Heart left ventricle (tissue), 13 donors: ENCODE measurements at regions not wholly inside any gene's neighbourhood (a gene's known extent, or its start where the extent isn't known, plus 50 kb on each side); places are given as distances from the start of the nearest gene placed in this dataset.

Source experiments
- POLR2A ChIP-seq, 2 donors: fragments of 450-650 bp; IDR thresholded peaks; one replicate each; pipeline ENCODE4 v1.6.1; 2017; ENCODE audit warnings: antibody characterized with exemption in 2 of 2, mild to moderate bottlenecking in 2 of 2, moderate library complexity in 2 of 2
- TF ChIP-seq, protein P1 (sequence below), 12 donors: fragments of 200-600 bp; sonication (generic) in 4 of 12; IDR thresholded peaks; one replicate each; pipeline versions ENCODE4 v1.5.0 to v1.8.0; 2018 to 2022; ENCODE audit warnings: antibody characterized with exemption in 12 of 12, mild to moderate bottlenecking in 5 of 12
- donor health status: ischemic (EF 13 %, LVEDD 7.1; RV severe dilation, severe dysfunction).
- donor health status: DM: no; HTN: yes; CAD: no.
- donor health status: DM: no; HTN: no; CAD: no.
- donor health status: ischemic (EF 25% LVEDD 6.9; RV normal size, moderate dysfunction).
- donor health status: ischemic (EF 25% LVEDD 5.7; RV mildly dilated, moderate dysfunction).
- donor health status: ischemic (EF 35%, LVEDD 5.7; RV mildly dilated, moderate dysfunction).
- donor health status: nonischemic (EF 11% LVEDD 7.7; RV severe dilation, severe dysfunction).
- donor health status: DM: yes; HTN: yes; CAD: no.
- donor health status: PGD.
- donor health status: ischemic (EF 29% LVEDD 5.4; RV normal size, mild dysfunction).
- donor health status: nonischemic (EF 23%, LVEDD 6.1; RV moderate dilation, normal function).

DNA sequence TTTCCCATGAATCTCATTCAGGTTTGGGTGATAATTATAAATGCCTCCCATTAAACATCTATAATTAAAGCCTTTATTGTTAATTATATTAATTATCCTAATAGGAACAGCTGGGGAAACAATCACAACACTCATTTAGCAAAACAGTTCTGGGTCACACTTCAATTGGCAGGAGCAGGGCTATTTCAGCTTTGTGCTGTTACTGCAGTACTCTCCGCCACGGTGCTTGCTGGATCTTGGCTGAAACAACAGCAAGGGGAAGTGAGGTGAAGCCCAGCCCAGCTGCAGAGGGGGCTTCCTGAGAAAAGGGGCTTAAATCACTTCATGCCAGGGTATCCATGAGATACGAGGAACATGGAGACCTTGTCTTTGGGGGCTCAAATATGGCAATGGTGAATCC lies 79.5 kb upstream of the SOX11 start:
- TF ChIP-seq, protein P1, sequence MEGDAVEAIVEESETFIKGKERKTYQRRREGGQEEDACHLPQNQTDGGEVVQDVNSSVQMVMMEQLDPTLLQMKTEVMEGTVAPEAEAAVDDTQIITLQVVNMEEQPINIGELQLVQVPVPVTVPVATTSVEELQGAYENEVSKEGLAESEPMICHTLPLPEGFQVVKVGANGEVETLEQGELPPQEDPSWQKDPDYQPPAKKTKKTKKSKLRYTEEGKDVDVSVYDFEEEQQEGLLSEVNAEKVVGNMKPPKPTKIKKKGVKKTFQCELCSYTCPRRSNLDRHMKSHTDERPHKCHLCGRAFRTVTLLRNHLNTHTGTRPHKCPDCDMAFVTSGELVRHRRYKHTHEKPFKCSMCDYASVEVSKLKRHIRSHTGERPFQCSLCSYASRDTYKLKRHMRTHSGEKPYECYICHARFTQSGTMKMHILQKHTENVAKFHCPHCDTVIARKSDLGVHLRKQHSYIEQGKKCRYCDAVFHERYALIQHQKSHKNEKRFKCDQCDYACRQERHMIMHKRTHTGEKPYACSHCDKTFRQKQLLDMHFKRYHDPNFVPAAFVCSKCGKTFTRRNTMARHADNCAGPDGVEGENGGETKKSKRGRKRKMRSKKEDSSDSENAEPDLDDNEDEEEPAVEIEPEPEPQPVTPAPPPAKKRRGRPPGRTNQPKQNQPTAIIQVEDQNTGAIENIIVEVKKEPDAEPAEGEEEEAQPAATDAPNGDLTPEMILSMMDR (IDR thresholded peaks at IDR 0.05), result no peak
- no peak for TF ChIP-seq POLR2A (IDR thresholded peaks at IDR 0.05)
